ENCODE measurements at regions not wholly inside any gene's neighbourhood (a gene's known extent, or its start where the extent isn't known, plus 50 kb on each side); places are given as distances from the start of the nearest gene placed in this dataset.

GRCh38 chr2:238561230-238561629 is 134.5 kb downstream of the ASB1 start:
- H3K9me3 Mint-ChIP-seq (ENCODE audit: insufficient read depth): no peaks in the 10 kb centered on the region
- Histone ChIP-seq H3K79me2 (ENCODE audit: control insufficient read depth, insufficient read depth, low read length) (no peaks in the 10 kb centered on the region), H3K9me3 (ENCODE audit: control extremely low read depth in 1 of 3, control insufficient read depth in 2 of 3, insufficient read depth in 1 of 3, low read length in 2 of 3) (peaks cover 0 to 4% (median 0%) of the 10 kb centered on the region in 3 donors), H3K27ac (ENCODE audit: low read length in 2 of 2) (no peak overlapping the region), H4K20me1 (ENCODE audit: control insufficient read depth, insufficient read depth, low read length, poor library complexity, severe bottlenecking) (no peaks in the 10 kb centered on the region), H3K36me3 (replicated peaks in 1 of 2; ENCODE audit: control extremely low read depth in 1 of 2, control insufficient read depth in 1 of 2, extremely low read depth in 1 of 2, insufficient read depth in 2 of 2, low read length in 1 of 2) (no peaks in the 10 kb centered on the region), H3K27me3 (replicated peaks in 1 of 4; ENCODE audit: control extremely low read depth in 1 of 4, control insufficient read depth in 3 of 4, insufficient read depth in 4 of 4, low read length in 3 of 4) (no peaks in the 10 kb centered on the region), H3K4me3 (ENCODE audit: control extremely low read depth in 1 of 5, extremely low read depth in 1 of 5, insufficient read depth in 1 of 5, low read depth in 2 of 5, low read length in 4 of 5) (no peak overlapping the region), H3K4me2 (replicated peaks; ENCODE audit: low read depth, low read length, poor library complexity, severe bottlenecking) (no peak overlapping the region), H3K4me1 (ENCODE audit: control insufficient read depth in 2 of 2, insufficient read depth in 2 of 2, low read length in 2 of 2) (no peaks in the 10 kb centered on the region), H2AFZ (ENCODE audit: insufficient read depth, low read depth, low read length, poor library complexity, severe bottlenecking) (no peak overlapping the region), H3K9ac (ENCODE audit: low read length) (no peak overlapping the region)
- intact Hi-C loops (cut with micrococcal nuclease): no loop called here
- TF ChIP-seq EZH2 (IDR thresholded peaks at IDR 0.05; ENCODE audit: borderline replicate concordance, insufficient read depth, low read depth, low read length, poor library complexity, severe bottlenecking): no peak
- TF ChIP-seq CTCF (IDR thresholded peaks at IDR 0.05): no peak
- ChIA-PET POLR2A (no interaction called here), CTCF (interaction anchor here (0.9 kb wide), 1 partner anchor 12 kb away, joined by 3 read pairs; no protein-coding TSS in a partner anchor)
- no peak overlapping the region for H3K27ac Mint-ChIP-seq
- no peaks in the 10 kb centered on the region for H3K27me3 Mint-ChIP-seq
- 94% methylated on average over 2 of the region's 6 CpGs for WGBS (ENCODE audit: insufficient coverage)
- no peak overlapping the region for H3K4me3 Mint-ChIP-seq
- no peak for DNase-seq
- no peak for ATAC-seq (ENCODE audit: low read depth)
- H3K4me1 Mint-ChIP-seq: no peaks in the 10 kb centered on the region

- CTCF ChIA-PET: no interaction called here
- DNase-seq (no peak), ATAC-seq (ENCODE audit: low read depth) (no peak)
- POLR2A ChIA-PET: no interaction called here
- Mint-ChIP-seq H3K4me1 (no peaks in the 10 kb centered on the region), H3K4me3 (no peak overlapping the region), H3K27ac (no peak overlapping the region), H3K27me3 (no peaks in the 10 kb centered on the region), H3K9me3 (ENCODE audit: insufficient read depth) (no peaks in the 10 kb centered on the region)
- TF ChIP-seq EZH2 (IDR thresholded peaks at IDR 0.05; ENCODE audit: borderline replicate concordance, insufficient read depth, low read depth, low read length, poor library complexity, severe bottlenecking) (no peak), CTCF (IDR thresholded peaks at IDR 0.05) (no peak)
- no peaks in the 10 kb centered on the region for H3K4me1 ChIP-seq (ENCODE audit: control insufficient read depth in 2 of 2, insufficient read depth in 2 of 2, low read length in 2 of 2)
- H3K9me3 ChIP-seq (ENCODE audit: control extremely low read depth in 1 of 3, control insufficient read depth in 2 of 3, insufficient read depth in 1 of 3, low read length in 2 of 3): no peaks in the 10 kb centered on the region
- no peak overlapping the region for H3K4me3 ChIP-seq (ENCODE audit: control extremely low read depth in 1 of 5, extremely low read depth in 1 of 5, insufficient read depth in 1 of 5, low read depth in 2 of 5, low read length in 4 of 5)
- H3K4me2 ChIP-seq (replicated peaks; ENCODE audit: low read depth, low read length, poor library complexity, severe bottlenecking): no peak overlapping the region
- no peak overlapping the region for H3K9ac ChIP-seq (ENCODE audit: low read length)
- no peaks in the 10 kb centered on the region for H3K36me3 ChIP-seq (replicated peaks in 1 of 2; ENCODE audit: control extremely low read depth in 1 of 2, control insufficient read depth in 1 of 2, extremely low read depth in 1 of 2, insufficient read depth in 2 of 2, low read length in 1 of 2)
- intact Hi-C loops (cut with micrococcal nuclease): no loop called here
- H2AFZ ChIP-seq (ENCODE audit: insufficient read depth, low read depth, low read length, poor library complexity, severe bottlenecking): no peak overlapping the region
- H3K79me2 ChIP-seq (ENCODE audit: control insufficient read depth, insufficient read depth, low read length): no peaks in the 10 kb centered on the region
- H4K20me1 ChIP-seq (ENCODE audit: control insufficient read depth, insufficient read depth, low read length, poor library complexity, severe bottlenecking): no peaks in the 10 kb centered on the region
- H3K27ac ChIP-seq (ENCODE audit: low read length in 2 of 2): no peak overlapping the region
- H3K27me3 ChIP-seq (replicated peaks in 1 of 4; ENCODE audit: control extremely low read depth in 1 of 4, control insufficient read depth in 3 of 4, insufficient read depth in 4 of 4, low read length in 3 of 4): no peaks in the 10 kb centered on the region
- 87% methylated on average over 7 of the region's 8 CpGs for WGBS (ENCODE audit: insufficient coverage)
Observed at GRCh38 chr2:238562446-238562845, 135.7 kb downstream of the ASB1 start.

All from B cell (primary cell).